Fibroblast of the conjunctiva (primary cell): ENCODE measurements at regions not wholly inside any gene's neighbourhood (a gene's known extent, or its start where the extent isn't known, plus 50 kb on each side); places are given as distances from the start of the nearest gene placed in this dataset.
"Not testable (repeated sequence)": the region's sequence is repeated elsewhere in the genome, so short reads cannot be mapped to it uniquely, and the experiment has no call there.

Experiments used
- DNase-seq: peaks from one replicate; pipeline ENCODE4 v3.0.0-alpha.2; 2010; ENCODE audit warnings: low read depth

GRCh38 chr12:127145241-127145928 is 1121.6 kb upstream of the TMEM132C start:
- no peak for DNase-seq

- peak; percentile 54 for DNase-seq
Observed at GRCh38 chr12:127145929-127146789, 1120.8 kb upstream of the TMEM132C start.

- no peak for DNase-seq
Observed at GRCh38 chr12:127146991-127147718, 1119.8 kb upstream of the TMEM132C start.

DNA sequence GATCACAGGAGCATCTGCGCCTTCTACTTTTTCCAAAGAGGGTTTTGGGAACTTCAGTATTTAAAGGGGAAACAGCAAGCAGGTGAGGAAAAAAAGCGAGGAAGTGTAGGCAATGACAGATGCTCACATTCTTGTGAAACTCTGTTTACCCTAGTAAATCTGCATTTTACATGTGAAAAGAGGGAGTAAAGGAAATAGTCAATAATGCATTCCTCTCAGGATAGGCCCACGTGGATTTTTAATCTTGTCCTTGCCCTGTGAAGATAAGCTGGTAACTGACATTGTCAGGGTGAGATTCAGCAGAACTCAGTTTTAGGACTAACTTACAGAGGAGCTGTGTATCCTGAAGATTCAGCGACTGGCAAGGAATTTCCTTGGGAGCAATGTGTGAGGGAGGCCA is 1119.2 kb upstream of the TMEM132C start:
- no peak for DNase-seq

DNA sequence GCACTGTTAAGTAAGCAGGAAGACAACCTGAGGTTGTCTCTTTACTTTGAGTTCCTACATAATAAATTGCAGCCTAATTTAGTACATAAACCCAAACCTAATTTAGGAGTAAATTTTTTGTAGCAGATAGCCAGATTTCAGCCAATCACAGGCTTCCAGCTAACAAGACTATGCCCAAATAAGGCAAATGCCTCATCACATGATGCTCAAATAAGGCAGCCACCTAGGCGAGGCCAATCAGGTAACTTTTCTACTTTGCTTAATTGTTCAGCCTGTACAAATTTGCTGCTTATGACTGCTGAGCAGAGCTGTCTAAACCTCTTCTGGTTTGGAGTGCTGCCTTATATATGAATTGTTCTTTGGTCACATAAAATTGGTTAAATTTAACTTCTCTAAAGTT is 1118.7 kb upstream of the TMEM132C start:
- DNase-seq, result no peak

DNA sequence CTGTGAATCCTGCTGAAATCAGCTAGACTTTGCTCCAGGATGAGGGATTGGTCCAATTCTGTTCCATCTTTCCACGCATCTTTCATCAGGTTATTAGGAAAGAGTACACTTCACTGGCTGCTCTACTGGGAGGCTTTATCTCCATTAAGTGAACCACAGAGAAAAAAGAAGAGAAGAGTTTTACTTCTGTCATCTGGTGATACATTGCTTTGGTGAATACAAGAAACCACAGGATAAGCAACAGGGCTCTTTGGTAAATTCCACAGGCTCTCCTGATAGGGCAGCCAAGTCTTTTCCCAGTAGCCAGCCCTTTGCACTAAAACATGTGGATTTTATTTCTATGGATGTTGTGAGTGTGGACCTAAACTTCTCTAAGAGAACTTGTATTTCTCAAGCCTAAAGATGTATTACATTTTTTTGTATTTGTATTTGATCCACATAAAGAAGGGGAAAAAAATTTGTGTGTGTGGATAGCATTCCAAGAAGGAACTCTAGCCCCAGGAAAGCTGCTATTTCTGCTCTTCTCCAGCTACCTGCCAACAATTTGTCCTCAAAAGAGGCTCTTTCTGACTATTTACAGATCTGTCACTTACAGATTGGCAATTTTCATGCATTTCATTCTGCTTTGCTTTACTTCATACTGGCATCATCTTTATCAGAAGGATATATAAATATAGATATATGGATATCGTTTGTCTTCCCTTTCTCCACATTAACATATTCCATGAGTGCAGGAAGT is 1117.6 kb upstream of the TMEM132C start:
- DNase-seq, result no peak

GRCh38 chr12:127150028-127150427 is 1116.9 kb upstream of the TMEM132C start:
- DNase-seq, result no peak

DNA sequence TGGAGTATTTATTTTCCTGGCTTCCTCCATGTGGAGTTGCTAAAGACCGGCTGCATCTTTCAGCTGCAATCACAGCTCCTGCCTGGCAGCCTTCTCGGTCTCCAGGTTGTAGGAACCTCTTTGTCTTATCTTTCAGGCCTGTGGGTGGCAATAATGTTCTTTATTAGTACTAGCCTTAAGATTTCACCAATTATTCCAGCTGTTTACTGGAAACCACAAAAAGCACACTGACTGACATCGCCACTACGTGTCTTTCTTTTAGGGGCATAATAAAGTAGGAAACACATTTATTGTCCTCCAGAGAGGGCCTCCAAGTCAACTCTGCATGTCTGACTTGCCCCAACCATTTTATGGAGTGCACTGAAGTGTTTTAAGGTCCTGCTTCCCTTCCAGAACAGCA is 1116.5 kb upstream of the TMEM132C start:
- no peak for DNase-seq

DNA sequence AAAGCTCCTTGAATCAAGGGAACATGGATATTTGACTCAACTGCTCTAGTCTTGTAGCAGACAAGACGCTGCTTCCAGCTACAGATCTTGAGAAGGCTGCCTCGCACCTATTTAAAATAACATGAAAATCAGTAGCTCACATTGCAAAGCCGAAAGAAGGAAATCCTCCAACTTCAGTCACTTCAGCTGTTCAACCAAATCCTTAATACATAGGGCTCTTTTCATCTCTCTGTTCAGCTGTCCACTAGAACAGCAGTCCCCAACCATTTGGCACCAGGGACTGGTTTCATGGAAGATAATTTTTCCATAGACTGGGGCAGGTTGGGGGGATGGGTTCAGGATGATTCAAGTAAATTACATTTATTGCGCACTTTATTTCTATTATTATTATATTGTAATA is 1116.0 kb upstream of the TMEM132C start:
- no peak for DNase-seq

DNA sequence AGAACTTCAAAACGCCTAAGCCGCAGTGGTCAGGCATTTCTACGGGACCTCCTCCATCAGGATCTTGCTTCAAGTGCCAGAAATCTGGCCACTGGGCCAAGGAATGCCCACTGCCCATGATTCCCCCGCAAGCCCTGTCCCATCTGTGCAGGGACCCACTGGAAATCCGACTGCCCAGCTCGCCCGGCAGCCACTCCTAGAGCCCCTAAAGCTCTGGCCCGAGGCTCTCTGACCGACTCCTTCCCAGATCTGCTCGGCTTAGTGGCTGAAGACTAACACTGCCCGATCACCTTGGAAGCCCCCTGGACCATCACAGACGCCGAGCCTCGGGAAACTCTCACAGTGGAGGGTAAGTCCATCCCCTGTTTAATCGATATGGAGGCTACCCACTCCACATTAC is 1113.0 kb upstream of the TMEM132C start:
- no peak for DNase-seq

- DNase-seq, result not testable (repeated sequence)
Observed at GRCh38 chr12:127154830-127155229, 1112.1 kb upstream of the TMEM132C start.

DNA sequence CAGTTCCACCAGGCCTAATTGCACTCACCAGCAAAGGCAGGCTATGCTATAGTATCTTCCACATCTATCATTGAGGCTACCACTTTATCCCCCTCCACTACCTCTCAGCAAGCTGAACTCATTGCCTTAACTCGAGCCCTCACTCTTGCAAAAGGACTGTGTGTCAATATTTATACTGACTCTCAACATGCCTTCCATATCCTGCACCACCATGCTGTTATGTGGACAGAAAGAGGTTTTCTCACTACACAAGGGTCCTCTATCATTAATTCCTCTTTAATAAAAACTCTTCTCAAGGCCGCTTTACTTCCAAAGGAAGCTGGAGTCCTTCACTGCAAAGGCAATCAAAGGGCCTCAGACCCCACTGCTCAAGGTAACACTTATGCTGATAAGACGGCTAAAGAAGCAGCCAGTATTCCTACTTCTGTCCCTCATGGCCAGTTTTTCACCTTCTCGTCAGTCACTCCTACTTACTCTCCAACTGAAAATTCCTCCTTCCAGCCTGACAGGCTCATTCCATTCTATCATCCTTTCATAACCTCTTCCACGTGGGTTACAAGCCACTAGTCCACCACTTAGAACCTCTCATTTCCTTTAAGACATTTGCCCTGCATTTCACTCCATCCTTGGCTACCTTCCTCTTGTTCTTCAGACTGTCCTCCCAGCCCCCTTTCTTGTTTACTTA is 1110.9 kb upstream of the TMEM132C start:
- DNase-seq, result not testable (repeated sequence)

DNA sequence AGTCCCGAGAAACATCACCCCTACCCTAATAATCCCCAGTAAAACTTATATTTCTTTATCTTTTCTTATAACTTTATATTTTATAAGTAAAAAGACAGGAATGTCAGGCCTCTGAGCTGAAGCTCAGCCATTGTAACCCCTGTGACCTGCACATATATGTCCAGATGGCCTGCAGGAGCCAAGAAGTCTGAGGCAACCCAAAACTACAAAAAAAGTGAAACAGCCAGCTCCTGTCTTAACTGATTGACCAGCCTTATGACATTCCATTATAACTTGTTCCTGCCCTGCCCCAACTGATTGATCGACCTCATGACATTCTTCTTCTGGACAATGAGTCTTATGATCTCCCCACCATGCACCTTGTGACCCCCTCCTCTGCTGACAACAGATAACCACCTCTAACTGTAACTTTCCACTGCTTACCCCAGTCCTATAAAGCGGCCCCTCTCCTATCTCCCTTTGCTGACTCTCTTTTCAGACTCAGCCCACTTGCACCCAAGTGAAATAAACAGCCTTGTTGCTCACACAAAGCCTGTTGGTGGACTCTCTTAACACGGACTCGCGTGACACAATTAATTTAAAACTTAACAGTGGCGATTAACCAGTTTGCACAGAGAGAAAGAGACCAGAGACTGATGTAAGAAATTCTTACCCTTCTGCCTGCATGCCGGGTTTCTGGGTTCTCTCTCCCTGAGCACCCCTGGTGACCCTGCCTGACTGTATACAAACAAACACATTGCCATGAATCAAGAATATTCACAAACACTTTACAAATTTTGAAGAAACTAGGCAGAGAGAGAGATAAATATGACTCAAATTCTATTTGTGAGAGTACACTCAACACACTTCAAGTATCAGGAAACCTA is 1109.2 kb upstream of the TMEM132C start:
- not testable (repeated sequence) for DNase-seq

DNA sequence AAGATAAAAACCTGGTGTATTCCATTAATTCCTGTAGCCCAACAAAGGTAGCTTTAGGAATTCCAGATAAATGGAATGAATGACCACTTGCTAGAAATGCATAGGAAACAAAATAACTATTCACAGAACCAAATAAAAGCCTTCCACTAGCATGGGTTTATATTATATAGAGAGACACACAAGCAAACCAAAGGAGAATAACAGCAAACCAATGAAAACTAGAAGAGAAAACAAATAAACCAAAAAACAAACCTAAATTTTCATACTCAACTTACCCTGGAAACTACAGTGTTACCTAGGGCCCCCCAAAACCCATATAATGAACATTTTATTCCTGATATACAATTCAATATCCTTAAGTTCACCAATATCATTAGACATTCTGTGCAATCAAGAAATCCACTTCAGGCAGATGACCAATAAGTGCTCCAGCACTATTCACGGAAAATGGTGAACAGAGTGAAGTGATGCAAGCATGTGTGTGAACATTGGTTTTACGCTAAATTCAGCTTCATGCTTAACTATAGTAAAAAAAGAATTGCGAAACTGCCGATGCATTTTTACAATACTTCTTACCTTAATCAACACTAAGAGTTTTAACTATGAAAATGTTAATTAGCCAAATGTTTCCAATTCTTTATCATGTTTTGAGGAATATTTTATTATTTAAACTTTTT is 1108.4 kb upstream of the TMEM132C start:
- no peak for DNase-seq

DNA sequence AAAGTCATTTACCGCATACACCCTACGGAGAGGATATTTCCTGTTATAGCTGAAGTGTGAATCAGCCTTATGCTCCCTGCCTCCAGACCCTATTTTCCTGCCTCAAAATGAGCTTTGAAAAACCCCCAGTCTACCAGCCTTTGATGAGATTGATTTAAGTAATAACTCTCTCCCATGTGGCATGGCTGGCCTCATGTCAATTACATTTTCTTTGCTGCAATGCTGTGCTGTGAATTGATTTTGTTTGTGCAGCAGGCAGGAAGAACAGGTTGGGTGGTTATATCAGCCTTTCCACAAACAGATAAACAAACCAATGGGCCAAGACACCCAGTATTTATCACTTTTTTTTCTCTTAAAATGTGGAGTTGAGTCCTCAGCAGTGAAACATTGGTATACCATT is 1105.5 kb upstream of the TMEM132C start:
- no peak for DNase-seq

DNA sequence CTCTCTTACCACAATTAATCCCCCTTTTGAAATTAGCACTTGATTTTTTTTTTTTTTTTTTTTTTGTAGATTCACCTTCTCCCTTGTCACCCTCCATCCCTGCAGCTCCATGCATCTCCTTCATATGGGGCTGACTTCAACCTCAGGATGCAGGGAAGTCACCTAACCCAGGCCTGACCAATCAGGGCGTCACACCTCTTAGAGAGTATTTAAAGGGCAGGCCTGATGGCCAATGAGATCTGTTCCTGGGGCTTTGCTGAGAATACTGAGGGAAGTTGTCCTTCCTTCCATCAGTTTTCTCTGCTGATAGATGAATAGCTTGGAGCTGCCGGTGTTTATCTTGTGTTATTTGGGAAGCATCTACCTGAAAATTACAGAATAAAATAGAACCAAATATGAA is 1104.7 kb upstream of the TMEM132C start:
- DNase-seq, result no peak

- DNase-seq, result peak; percentile 28
Observed at GRCh38 chr12:127162902-127163301, 1104.1 kb upstream of the TMEM132C start.

- peak; percentile 74 for DNase-seq
Observed at GRCh38 chr12:127165567-127166392, 1101.2 kb upstream of the TMEM132C start.
